Bronchial epithelial cell (primary cell): ENCODE measurements at regions not wholly inside any gene's neighbourhood (a gene's known extent, or its start where the extent isn't known, plus 50 kb on each side); places are given as distances from the start of the nearest gene placed in this dataset.

ENCODE experiments used
- DNase-seq: peaks from one replicate; pipeline ENCODE4 v3.0.0-alpha.2; 2010; ENCODE audit warnings: low read depth
- FAIRE-seq: peaks from 2 replicates; lab custom pipeline; 2011; peaks lifted over from hg19 to GRCh38; lab: Jason Lieb, UNC
- H3K27me3 ChIP-seq: 2 replicates; pipeline ENCODE4 v1.5.1; 2011; ENCODE audit warnings: low read length; ENCODE audit not compliant: control insufficient read depth, insufficient read depth
- H3K36me3 ChIP-seq: 2 replicates; pipeline ENCODE4 v1.5.1; 2011; ENCODE audit warnings: low read length; ENCODE audit not compliant: control insufficient read depth, insufficient read depth
- H3K4me3 ChIP-seq: 2 replicates; pipeline ENCODE4 v1.5.1; 2011; ENCODE audit warnings: mild to moderate bottlenecking, low read depth, low read length, control low read depth
- TF ChIP-seq, protein P1 (sequence below): IDR thresholded peaks from 2 replicates; pipeline ENCODE4 v1.5.1; 2011; ENCODE audit warnings: mild to moderate bottlenecking, moderate library complexity, low read length, control low read depth, inconsistent platforms; ENCODE audit not compliant: insufficient read depth, severe bottlenecking

DNA sequence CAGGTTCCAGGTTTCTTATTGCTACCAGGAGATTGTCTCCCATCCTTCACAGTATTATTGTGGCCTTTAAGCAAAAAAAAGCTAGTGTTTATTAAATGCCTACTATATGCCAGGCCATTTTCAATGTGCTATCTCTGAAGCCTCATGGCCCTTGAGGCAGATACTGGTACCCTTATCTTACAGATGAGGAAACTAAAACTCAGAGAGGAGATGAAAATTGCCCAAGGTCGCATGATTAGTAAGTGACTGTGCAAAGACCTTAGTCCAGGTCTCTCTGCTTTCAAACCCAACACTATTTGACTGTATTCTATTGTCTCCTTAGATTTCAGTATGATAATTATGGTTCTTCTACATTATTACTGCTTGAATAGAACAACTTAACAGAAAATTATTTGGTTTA is 717.9 kb upstream of the AMOT start:
- no peak overlapping the region for H3K4me3 ChIP-seq
- no peak for DNase-seq
- no peaks in the 10 kb centered on the region for H3K36me3 ChIP-seq
- no peaks in the 10 kb centered on the region for H3K27me3 ChIP-seq
- FAIRE-seq: no peak
- TF ChIP-seq, protein P1, sequence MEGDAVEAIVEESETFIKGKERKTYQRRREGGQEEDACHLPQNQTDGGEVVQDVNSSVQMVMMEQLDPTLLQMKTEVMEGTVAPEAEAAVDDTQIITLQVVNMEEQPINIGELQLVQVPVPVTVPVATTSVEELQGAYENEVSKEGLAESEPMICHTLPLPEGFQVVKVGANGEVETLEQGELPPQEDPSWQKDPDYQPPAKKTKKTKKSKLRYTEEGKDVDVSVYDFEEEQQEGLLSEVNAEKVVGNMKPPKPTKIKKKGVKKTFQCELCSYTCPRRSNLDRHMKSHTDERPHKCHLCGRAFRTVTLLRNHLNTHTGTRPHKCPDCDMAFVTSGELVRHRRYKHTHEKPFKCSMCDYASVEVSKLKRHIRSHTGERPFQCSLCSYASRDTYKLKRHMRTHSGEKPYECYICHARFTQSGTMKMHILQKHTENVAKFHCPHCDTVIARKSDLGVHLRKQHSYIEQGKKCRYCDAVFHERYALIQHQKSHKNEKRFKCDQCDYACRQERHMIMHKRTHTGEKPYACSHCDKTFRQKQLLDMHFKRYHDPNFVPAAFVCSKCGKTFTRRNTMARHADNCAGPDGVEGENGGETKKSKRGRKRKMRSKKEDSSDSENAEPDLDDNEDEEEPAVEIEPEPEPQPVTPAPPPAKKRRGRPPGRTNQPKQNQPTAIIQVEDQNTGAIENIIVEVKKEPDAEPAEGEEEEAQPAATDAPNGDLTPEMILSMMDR: no peak

DNA sequence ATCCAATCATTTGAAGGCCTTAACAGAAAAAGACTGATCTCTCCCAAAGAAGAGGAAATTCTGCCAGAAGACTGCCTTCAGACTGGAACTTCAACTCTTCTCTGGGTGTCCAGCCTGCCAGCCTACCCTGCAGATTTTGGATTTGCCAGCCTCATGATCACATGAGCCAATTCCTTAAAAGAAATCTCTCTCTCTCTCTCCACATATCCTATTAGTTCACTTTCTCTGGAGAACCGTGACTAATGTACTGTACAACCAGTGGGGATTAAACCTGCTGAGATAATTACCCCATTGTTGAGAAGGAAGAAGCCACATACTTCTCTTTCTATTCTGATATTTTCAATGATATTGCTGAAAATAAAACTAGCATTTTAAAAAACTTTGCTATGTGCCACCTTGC is 711.3 kb upstream of the AMOT start:
- TF ChIP-seq, protein P1: no peak
- no peak overlapping the region for H3K4me3 ChIP-seq
- no peaks in the 10 kb centered on the region for H3K36me3 ChIP-seq
- DNase-seq: no peak
- H3K27me3 ChIP-seq: no peaks in the 10 kb centered on the region
- FAIRE-seq: no peak

DNA sequence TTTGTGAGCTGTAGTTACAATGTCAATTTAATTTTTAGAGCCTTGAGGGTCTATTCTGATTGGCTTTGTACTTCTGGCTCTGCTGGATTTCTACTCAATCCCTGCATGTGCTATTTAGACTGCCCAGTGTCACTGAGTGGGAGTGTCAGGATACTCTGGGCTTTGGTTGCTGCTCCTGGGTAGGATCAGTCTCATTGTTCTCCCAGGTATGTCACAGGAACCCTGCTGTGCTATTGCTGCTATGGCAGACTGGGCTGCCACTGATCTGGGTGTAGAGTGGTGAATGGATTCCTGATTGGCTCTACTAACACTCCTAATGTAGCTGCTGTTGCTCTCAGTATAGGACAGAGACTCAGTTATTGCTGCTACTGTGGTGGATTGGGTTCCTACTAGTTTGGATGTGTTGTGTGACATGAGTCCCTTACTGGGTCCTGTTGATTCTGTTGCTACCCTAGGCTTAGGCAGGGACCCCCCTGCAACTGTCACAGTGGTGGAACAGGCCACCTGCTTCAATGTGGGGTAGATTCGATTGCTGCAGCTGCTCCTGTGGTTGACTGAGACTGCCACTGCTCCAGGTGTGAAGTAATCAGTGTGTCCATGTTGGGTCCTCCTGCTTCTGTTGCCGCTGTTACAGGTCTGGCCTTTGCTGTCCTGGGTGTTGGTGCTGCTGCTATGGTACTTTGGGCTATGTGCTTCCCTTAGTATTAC is 707.8 kb upstream of the AMOT start:
- TF ChIP-seq, protein P1: no peak
- DNase-seq (no peak), FAIRE-seq (no peak)
- H3K36me3 ChIP-seq: no peaks in the 10 kb centered on the region
- H3K4me3 ChIP-seq: no peak overlapping the region
- no peaks in the 10 kb centered on the region for H3K27me3 ChIP-seq

DNA sequence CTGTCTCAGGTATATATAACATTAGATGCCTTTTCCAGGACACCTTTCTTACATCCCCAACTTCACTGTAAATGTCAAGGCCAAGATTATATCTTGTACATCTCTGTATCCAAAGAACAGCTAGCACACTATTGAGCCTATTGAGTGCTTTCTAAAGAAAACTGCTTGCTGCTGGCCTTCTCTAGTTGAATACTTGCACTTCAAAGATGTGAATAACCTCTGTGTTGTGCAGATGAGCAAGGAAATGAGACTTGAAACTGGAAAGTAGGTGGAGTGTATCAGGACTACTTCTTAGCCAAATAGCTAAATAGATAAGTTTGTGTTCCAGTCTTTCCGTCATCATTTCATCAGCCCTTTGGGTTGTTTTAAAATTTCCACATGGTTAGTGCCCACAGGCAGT is 704.4 kb upstream of the AMOT start:
- FAIRE-seq (no peak), DNase-seq (no peak)
- H3K27me3 ChIP-seq: no peaks in the 10 kb centered on the region
- H3K36me3 ChIP-seq: no peaks in the 10 kb centered on the region
- H3K4me3 ChIP-seq: no peak overlapping the region
- TF ChIP-seq, protein P1: no peak

- Histone ChIP-seq H3K36me3 (no peaks in the 10 kb centered on the region), H3K4me3 (no peak overlapping the region), H3K27me3 (no peaks in the 10 kb centered on the region)
- TF ChIP-seq, protein P1: no peak
- DNase-seq (no peak), FAIRE-seq (no peak)
Measured at GRCh38 chrX:113539599-113540356, 699.1 kb upstream of the AMOT start.
